Breast epithelium (tissue), 3 donors: ENCODE measurements at regions not wholly inside any gene's neighbourhood (a gene's known extent, or its start where the extent isn't known, plus 50 kb on each side); places are given as distances from the start of the nearest gene placed in this dataset.

ENCODE experiments used
- CTCF ChIP-seq, 3 donors: fragments of 450-650 bp; IDR thresholded peaks; one replicate each; pipeline ENCODE4 v1.5.1; 2016 to 2017; ENCODE audit warnings: antibody characterized with exemption in 3 of 3, mild to moderate bottlenecking in 3 of 3, moderate library complexity in 3 of 3
- POLR2AphosphoS5 ChIP-seq, 3 donors: sonication (generic); formaldehyde crosslinking; IDR thresholded peaks; one replicate each; pipeline ENCODE4 v1.6.1; 2017; ENCODE audit warnings: antibody characterized with exemption in 3 of 3

DNA sequence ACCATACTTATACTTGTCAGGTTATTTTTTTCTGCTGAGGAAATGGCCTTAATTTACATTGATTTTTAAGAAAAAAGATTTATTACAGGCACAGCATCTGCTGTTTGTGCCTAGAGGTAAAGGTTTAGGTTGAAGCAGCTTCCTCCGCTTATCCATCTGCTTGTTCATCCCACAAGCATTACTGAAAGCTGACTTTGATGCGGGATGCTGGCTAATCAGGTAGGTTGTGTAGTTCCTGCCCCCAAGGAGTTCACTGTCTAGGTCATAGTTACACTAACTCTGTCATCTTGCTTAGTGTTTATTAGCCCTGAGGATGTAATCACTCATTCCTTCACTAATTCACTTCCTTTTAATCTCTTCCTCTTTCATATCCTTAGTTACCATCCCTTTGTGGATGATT lies 377.7 kb upstream of the KAZN start:
- TF ChIP-seq CTCF (IDR thresholded peaks at IDR 0.05) (no peak), POLR2AphosphoS5 (IDR thresholded peaks at IDR 0.05) (no peak)
